Skeletal muscle tissue (tissue), 3 donors: ENCODE measurements at regions not wholly inside any gene's neighbourhood (a gene's known extent, or its start where the extent isn't known, plus 50 kb on each side); places are given as distances from the start of the nearest gene placed in this dataset.

Experiments
- H3K27ac ChIP-seq: one replicate; pipeline ENCODE4 v1.7.0; 2013; ENCODE audit warnings: mild to moderate bottlenecking, low read depth, low read length, inconsistent platforms
- H3K27me3 ChIP-seq, 3 donors: one replicate each; pipeline ENCODE4 v1.7.0; 2013; ENCODE audit warnings: low read length in 3 of 3; ENCODE audit not compliant: control insufficient read depth in 3 of 3, insufficient read depth in 3 of 3
- H3K36me3 ChIP-seq, 3 donors: one replicate each; pipeline ENCODE4 v1.7.0; 2013; ENCODE audit warnings: low read length in 3 of 3; ENCODE audit not compliant: control insufficient read depth in 3 of 3, insufficient read depth in 3 of 3
- H3K4me1 ChIP-seq, 3 donors: one replicate each; pipeline ENCODE4 v1.7.0; 2013; ENCODE audit warnings: low read length in 3 of 3, mild to moderate bottlenecking in 3 of 3; ENCODE audit not compliant: control insufficient read depth in 3 of 3, insufficient read depth in 3 of 3
- H3K4me3 ChIP-seq, 3 donors: one replicate each; pipeline ENCODE4 v1.7.0; 2013; ENCODE audit warnings: low read length in 3 of 3
- H3K9ac ChIP-seq, 3 donors: one replicate each; pipeline ENCODE4 v1.7.0; 2013; ENCODE audit warnings: low read length in 3 of 3, mild to moderate bottlenecking in 3 of 3, moderate library complexity in 2 of 3, low read depth in 1 of 3
- H3K9me3 ChIP-seq, 3 donors: one replicate each; pipeline ENCODE4 v1.7.0; 2013; ENCODE audit warnings: low read length in 3 of 3; ENCODE audit not compliant: control insufficient read depth in 3 of 3
- donor health status: Osteomylitis.

- H3K4me3 ChIP-seq, result no peak overlapping the region
- no peaks in the 10 kb centered on the region for H3K36me3 ChIP-seq
- no peaks in the 10 kb centered on the region for H3K9me3 ChIP-seq
- H3K27me3 ChIP-seq, result no peaks in the 10 kb centered on the region
- H3K9ac ChIP-seq, result no peak overlapping the region
- H3K27ac ChIP-seq, result no peak overlapping the region
- H3K4me1 ChIP-seq, result no peaks in the 10 kb centered on the region
Measured at GRCh38 chr3:181952221-181952620, 240.5 kb downstream of the SOX2 start.

- Histone ChIP-seq H3K27ac (no peak overlapping the region), H3K4me3 (no peak overlapping the region), H3K36me3 (no peaks in the 10 kb centered on the region), H3K27me3 (no peaks in the 10 kb centered on the region), H3K4me1 (no peaks in the 10 kb centered on the region), H3K9me3 (no peaks in the 10 kb centered on the region), H3K9ac (no peak overlapping the region)
Measured at GRCh38 chr3:181952929-181953328, 241.2 kb downstream of the SOX2 start.

GRCh38 chr3:181955566-181955965 is 243.8 kb downstream of the SOX2 start:
- H3K9me3 ChIP-seq, result no peaks in the 10 kb centered on the region
- no peak overlapping the region for H3K4me3 ChIP-seq
- H3K27ac ChIP-seq, result no peak overlapping the region
- H3K36me3 ChIP-seq, result no peaks in the 10 kb centered on the region
- no peak overlapping the region for H3K9ac ChIP-seq
- no peaks in the 10 kb centered on the region for H3K27me3 ChIP-seq
- H3K4me1 ChIP-seq, result no peaks in the 10 kb centered on the region

- Histone ChIP-seq H3K36me3 (no peaks in the 10 kb centered on the region), H3K27me3 (no peaks in the 10 kb centered on the region), H3K9ac (no peak overlapping the region), H3K27ac (no peak overlapping the region), H3K4me3 (no peak overlapping the region), H3K4me1 (no peaks in the 10 kb centered on the region), H3K9me3 (no peaks in the 10 kb centered on the region)
Measured at GRCh38 chr3:181956122-181956521, 244.4 kb downstream of the SOX2 start.

DNA sequence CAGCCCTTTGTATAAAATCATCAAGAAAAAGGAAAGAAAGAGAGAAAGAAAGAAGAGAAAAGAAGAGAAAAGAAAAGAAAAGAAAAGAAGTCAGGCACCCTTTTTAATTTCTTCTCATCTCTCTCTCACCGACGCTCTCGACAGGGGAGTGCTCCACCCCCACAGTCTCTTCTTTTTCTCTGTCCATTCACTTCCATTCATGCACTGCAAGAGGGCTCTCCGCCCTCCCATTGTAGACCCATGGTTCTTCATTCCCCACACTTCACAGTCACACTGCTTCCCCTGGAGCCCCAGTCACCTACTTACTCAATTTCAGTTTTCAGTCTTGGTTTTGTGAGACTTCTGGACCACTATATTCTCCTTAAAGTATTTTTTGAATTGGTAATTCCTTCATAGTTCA is 254.7 kb downstream of the SOX2 start:
- Histone ChIP-seq H3K9me3 (no peaks in the 10 kb centered on the region), H3K4me3 (no peak overlapping the region), H3K4me1 (no peaks in the 10 kb centered on the region), H3K27ac (no peak overlapping the region), H3K36me3 (no peaks in the 10 kb centered on the region), H3K27me3 (no peaks in the 10 kb centered on the region), H3K9ac (no peak overlapping the region)

DNA sequence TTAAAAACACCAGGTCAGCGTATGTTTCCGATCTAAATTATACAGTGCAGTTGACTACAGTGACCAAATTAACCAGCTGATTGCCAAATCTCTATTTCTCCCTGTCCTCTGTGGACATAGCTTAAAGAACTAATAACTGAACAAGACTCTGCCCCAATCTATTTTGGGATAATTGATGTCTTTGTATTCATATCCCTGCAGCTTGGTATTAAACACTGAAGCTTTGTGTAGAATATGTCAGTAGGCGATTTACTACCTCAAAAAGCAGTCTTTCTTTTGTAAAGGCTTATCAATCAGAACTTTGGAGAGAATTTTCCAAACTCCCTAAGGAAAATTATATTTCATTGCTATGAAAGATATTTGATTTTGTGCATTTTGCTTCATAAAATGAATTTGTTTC is 258.2 kb downstream of the SOX2 start:
- Histone ChIP-seq H3K4me3 (no peak overlapping the region), H3K9me3 (no peaks in the 10 kb centered on the region), H3K9ac (no peak overlapping the region), H3K27me3 (no peaks in the 10 kb centered on the region), H3K27ac (no peak overlapping the region), H3K4me1 (no peaks in the 10 kb centered on the region), H3K36me3 (no peaks in the 10 kb centered on the region)

DNA sequence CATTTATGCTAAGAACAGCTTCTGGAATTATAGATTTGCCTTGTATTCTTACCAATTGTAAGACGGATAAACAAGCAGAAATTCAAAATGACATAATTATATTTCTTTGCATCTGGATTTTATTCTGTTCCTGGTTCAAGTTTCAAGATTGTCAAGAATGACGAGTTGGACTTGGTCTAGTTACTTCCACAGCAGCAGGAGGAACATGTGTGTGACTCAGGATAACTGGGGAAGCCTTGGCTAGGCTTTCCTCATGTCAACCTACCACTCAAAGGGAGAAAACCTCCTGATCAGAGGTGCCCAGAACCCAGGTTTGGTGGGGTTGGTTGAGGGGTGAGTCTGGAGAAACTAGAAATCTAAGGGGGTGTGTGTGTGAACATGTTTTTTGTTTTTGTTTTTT is 259.7 kb downstream of the SOX2 start:
- no peak overlapping the region for H3K27ac ChIP-seq
- no peaks in the 10 kb centered on the region for H3K4me1 ChIP-seq
- no peak overlapping the region for H3K4me3 ChIP-seq
- no peak overlapping the region for H3K9ac ChIP-seq
- H3K36me3 ChIP-seq, result no peaks in the 10 kb centered on the region
- H3K27me3 ChIP-seq, result no peaks in the 10 kb centered on the region
- H3K9me3 ChIP-seq, result no peaks in the 10 kb centered on the region

- Histone ChIP-seq H3K4me3 (no peak overlapping the region), H3K4me1 (no peaks in the 10 kb centered on the region), H3K9me3 (no peaks in the 10 kb centered on the region), H3K9ac (no peak overlapping the region), H3K36me3 (no peaks in the 10 kb centered on the region), H3K27ac (no peak overlapping the region), H3K27me3 (no peaks in the 10 kb centered on the region)
Measured at GRCh38 chr3:181974198-181974597, 262.5 kb downstream of the SOX2 start.

DNA sequence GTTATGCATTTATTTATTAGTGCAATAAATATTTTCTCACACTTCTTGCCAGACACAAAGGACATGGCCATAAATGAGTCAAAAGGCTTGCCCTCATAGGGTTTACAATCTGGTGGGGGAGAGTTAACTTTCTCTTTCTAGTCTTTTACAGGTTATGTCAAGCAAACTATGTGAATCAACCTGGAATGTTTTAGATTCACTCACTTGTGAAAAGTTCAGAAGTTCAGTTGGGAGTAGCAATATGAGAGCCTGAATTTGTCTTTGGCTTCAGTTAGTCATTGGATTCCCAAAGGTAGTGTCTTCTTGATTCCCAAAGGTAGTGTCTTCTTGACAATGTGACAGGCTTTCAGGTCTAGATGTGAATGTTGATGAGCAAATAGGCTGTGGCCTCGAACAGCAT is 264.8 kb downstream of the SOX2 start:
- Histone ChIP-seq H3K36me3 (no peaks in the 10 kb centered on the region), H3K4me1 (no peaks in the 10 kb centered on the region), H3K27ac (no peak overlapping the region), H3K27me3 (no peaks in the 10 kb centered on the region), H3K4me3 (no peak overlapping the region), H3K9me3 (no peaks in the 10 kb centered on the region), H3K9ac (no peak overlapping the region)

DNA sequence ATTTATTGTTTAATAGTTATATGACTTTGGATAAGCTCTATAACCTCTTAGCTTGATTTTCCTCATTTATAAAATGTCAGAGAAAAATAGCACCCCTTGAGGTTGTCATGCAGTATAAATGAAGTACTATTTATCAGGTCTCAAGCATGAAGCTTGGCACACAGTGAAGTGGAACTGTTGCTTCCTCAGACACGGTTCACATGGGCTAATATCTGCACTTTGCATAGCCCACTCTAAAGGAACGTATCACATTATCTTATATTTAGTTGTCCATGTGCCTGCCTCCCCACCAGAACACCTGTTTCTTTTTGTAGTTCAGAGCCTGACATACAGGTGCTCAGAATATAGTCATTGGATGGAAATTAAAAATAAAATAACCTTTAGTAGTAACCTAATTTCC is 273.7 kb downstream of the SOX2 start:
- peaks cover 0 to 4% (median 2%) of the 10 kb centered on the region in 3 donors for H3K9me3 ChIP-seq
- no peaks in the 10 kb centered on the region for H3K4me1 ChIP-seq
- no peak overlapping the region for H3K27ac ChIP-seq

DNA sequence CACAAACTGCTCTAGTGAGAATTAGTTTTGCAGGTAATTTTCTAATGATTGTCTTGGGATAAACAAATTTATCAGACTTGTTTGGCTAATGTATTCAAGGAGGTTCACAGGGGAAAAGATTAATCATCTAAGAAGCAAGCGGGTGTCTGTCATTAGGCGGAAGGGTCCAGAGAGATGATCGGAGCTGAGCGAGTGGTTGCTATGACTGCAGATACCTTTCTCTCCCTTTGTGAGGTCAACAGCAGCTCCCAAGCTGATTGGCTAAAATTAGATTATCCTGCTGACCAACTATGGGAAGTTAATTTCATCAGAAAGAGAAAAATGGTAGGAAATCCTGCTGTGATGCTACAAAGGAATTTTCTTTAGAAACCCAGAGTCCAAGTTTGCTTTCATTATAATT is 276.0 kb downstream of the SOX2 start:
- Histone ChIP-seq H3K4me1 (no peaks in the 10 kb centered on the region), H3K27me3 (no peaks in the 10 kb centered on the region), H3K4me3 (no peak overlapping the region), H3K36me3 (no peaks in the 10 kb centered on the region), H3K9ac (no peak overlapping the region), H3K9me3 (peaks cover 0 to 2% (median under 1%) of the 10 kb centered on the region in 3 donors), H3K27ac (no peak overlapping the region)

More for the DNA sequence above, 273.7 kb downstream of the SOX2 start:
- no peak overlapping the region for H3K4me3 ChIP-seq
- H3K9ac ChIP-seq, result no peak overlapping the region
- no peaks in the 10 kb centered on the region for H3K36me3 ChIP-seq
- H3K27me3 ChIP-seq, result no peaks in the 10 kb centered on the region
